Fibroblast of upper back skin (primary cell): ENCODE measurements at regions not wholly inside any gene's neighbourhood (a gene's known extent, or its start where the extent isn't known, plus 50 kb on each side); places are given as distances from the start of the nearest gene placed in this dataset.
A peak's percentile ranks its signal among the peaks of the same experiment; 100 is the strongest.
"Not testable (repeated sequence)": the region's sequence is repeated elsewhere in the genome, so short reads cannot be mapped to it uniquely, and the experiment has no call there.

Experiments used
- DNase-seq: peaks from one replicate; pipeline ENCODE4 v3.0.0-alpha.2; 2013

GRCh38 chr6:49274809-49275769 lies 188.0 kb downstream of the MMUT start:
- DNase-seq, result not testable (repeated sequence)

- DNase-seq, result peak; percentile 4
Observed at GRCh38 chr6:49269190-49269589, 193.9 kb downstream of the MMUT start.

- DNase-seq, result no peak
Observed at GRCh38 chr6:49264909-49265308, 198.1 kb downstream of the MMUT start.

GRCh38 chr6:49264496-49264895 lies 198.6 kb downstream of the MMUT start:
- no peak for DNase-seq

- no peak for DNase-seq
Observed at GRCh38 chr6:49257549-49257948, 205.5 kb downstream of the MMUT start.

GRCh38 chr6:49255335-49255734 lies 207.7 kb downstream of the MMUT start:
- DNase-seq, result no peak

GRCh38 chr6:49252901-49253300 lies 210.2 kb downstream of the MMUT start:
- DNase-seq, result no peak

- DNase-seq, result no peak
Observed at GRCh38 chr6:49233483-49233882, 229.6 kb downstream of the MMUT start.

GRCh38 chr6:49225471-49225870 lies 237.6 kb downstream of the MMUT start:
- DNase-seq, result no peak

- DNase-seq, result no peak
Observed at GRCh38 chr6:49220293-49220692, 242.8 kb downstream of the MMUT start.

- no peak for DNase-seq
Observed at GRCh38 chr6:49205526-49205925, 257.5 kb downstream of the MMUT start.

- no peak for DNase-seq
Observed at GRCh38 chr6:49202924-49203536, 260.0 kb downstream of the MMUT start.

GRCh38 chr6:49198015-49198414 lies 265.0 kb downstream of the MMUT start:
- no peak for DNase-seq

- not testable (repeated sequence) for DNase-seq
Observed at GRCh38 chr6:49162379-49162778, 300.7 kb downstream of the MMUT start.

GRCh38 chr6:49155316-49155715 lies 307.7 kb downstream of the MMUT start:
- no peak for DNase-seq

GRCh38 chr6:49151957-49152356 lies 311.1 kb downstream of the MMUT start:
- DNase-seq, result no peak

GRCh38 chr6:49151461-49151860 lies 311.6 kb downstream of the MMUT start:
- DNase-seq, result no peak

- no peak for DNase-seq
Observed at GRCh38 chr6:49151033-49151432, 312.0 kb downstream of the MMUT start.

- DNase-seq, result no peak
Observed at GRCh38 chr6:49145280-49145679, 317.8 kb downstream of the MMUT start.

GRCh38 chr6:49142421-49143151 lies 320.5 kb downstream of the MMUT start:
- no peak for DNase-seq

- no peak for DNase-seq
Observed at GRCh38 chr6:49121970-49122369, 341.1 kb downstream of the MMUT start.

GRCh38 chr6:49118478-49118877 lies 344.6 kb downstream of the MMUT start:
- no peak for DNase-seq

- no peak for DNase-seq
Observed at GRCh38 chr6:49110916-49111315, 352.1 kb downstream of the MMUT start.

- not testable (repeated sequence) for DNase-seq
Observed at GRCh38 chr6:49097664-49098063, 365.4 kb downstream of the MMUT start.
